ENCODE measurements at regions not wholly inside any gene's neighbourhood (a gene's known extent, or its start where the extent isn't known, plus 50 kb on each side); places are given as distances from the start of the nearest gene placed in this dataset.

DNA sequence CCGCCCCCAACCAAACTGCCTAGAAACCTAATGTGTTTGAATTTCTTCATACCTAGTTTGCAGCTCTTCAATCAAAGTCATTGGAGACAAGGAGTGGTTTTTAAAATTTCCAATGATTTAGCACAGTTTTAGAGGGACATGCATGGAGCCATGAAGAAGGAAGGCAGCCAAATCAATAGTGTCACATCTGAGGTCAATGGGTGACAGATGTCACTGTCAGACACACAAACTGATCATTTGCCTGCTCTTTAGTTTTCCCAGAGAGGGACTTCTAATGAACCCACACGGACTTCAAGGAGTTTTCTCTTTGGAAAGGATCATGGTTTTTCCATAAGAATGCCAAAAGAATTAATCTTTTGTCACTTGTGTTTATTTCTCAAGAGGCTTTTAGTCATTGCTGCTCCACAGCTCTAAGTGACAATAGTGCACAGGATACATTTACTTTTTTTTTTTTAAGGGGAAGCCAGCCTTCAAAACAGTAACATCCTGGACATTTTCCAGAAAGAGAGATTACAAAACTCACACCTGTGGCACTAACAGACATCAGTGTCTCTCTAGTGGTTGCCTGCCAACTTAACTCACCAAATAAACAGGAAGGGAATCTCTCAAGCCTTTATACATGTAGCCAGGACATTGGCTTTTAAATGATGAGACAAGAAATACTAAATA is 251.1 kb upstream of the DIAPH2 start:
- TF ChIP-seq, protein P1, sequence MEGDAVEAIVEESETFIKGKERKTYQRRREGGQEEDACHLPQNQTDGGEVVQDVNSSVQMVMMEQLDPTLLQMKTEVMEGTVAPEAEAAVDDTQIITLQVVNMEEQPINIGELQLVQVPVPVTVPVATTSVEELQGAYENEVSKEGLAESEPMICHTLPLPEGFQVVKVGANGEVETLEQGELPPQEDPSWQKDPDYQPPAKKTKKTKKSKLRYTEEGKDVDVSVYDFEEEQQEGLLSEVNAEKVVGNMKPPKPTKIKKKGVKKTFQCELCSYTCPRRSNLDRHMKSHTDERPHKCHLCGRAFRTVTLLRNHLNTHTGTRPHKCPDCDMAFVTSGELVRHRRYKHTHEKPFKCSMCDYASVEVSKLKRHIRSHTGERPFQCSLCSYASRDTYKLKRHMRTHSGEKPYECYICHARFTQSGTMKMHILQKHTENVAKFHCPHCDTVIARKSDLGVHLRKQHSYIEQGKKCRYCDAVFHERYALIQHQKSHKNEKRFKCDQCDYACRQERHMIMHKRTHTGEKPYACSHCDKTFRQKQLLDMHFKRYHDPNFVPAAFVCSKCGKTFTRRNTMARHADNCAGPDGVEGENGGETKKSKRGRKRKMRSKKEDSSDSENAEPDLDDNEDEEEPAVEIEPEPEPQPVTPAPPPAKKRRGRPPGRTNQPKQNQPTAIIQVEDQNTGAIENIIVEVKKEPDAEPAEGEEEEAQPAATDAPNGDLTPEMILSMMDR (IDR thresholded peaks at IDR 0.05): no peak
- no peak for TF ChIP-seq POLR2A (IDR thresholded peaks at IDR 0.05)
